Astrocyte of the cerebellum (primary cell): ENCODE measurements at regions not wholly inside any gene's neighbourhood (a gene's known extent, or its start where the extent isn't known, plus 50 kb on each side); places are given as distances from the start of the nearest gene placed in this dataset.

ENCODE experiments used
- DNase-seq: peaks from one replicate; pipeline ENCODE4 v3.0.0-alpha.2; 2011; ENCODE audit warnings: low read depth
- H3K4me3 ChIP-seq: 2 replicates; pipeline ENCODE4 v1.5.1; 2011; ENCODE audit warnings: mild to moderate bottlenecking, low read depth, low read length, moderate library complexity
- in situ Hi-C: cut with HindIII; loops from 2 replicates; pipeline ENCODE4 v1.10.0; 2017; ENCODE audit warnings: low sequenced_read_pairs
- TF ChIP-seq, protein P1 (sequence below): IDR thresholded peaks from 2 replicates; pipeline ENCODE4 v1.5.1; 2012; ENCODE audit warnings: low read length, low read depth, moderate library complexity, mild to moderate bottlenecking; ENCODE audit errors: missing control alignments

DNA sequence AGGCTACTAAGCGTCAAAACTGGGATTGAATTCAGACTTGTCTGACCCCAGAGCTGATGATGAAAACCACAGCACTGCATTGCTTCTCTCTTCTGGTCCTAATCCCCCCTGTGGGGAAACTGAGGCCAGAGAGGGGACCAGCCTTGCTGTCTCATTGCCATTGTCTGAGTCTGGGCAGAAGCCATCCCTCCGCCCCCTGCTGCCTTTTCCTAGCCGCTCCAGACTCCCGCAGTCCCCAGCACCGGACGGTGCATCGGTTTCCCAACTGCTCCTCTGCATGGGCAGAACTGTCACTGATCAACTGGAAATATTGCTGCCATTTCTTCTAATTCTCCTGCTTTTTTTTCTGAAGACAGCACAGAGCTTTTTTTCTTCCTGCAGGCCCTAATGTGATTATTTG, 157.4 kb downstream of the ACTL8 start:
- DNase-seq: no peak
- in situ Hi-C loops: no loop called here
- TF ChIP-seq, protein P1, sequence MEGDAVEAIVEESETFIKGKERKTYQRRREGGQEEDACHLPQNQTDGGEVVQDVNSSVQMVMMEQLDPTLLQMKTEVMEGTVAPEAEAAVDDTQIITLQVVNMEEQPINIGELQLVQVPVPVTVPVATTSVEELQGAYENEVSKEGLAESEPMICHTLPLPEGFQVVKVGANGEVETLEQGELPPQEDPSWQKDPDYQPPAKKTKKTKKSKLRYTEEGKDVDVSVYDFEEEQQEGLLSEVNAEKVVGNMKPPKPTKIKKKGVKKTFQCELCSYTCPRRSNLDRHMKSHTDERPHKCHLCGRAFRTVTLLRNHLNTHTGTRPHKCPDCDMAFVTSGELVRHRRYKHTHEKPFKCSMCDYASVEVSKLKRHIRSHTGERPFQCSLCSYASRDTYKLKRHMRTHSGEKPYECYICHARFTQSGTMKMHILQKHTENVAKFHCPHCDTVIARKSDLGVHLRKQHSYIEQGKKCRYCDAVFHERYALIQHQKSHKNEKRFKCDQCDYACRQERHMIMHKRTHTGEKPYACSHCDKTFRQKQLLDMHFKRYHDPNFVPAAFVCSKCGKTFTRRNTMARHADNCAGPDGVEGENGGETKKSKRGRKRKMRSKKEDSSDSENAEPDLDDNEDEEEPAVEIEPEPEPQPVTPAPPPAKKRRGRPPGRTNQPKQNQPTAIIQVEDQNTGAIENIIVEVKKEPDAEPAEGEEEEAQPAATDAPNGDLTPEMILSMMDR: no peak

DNA sequence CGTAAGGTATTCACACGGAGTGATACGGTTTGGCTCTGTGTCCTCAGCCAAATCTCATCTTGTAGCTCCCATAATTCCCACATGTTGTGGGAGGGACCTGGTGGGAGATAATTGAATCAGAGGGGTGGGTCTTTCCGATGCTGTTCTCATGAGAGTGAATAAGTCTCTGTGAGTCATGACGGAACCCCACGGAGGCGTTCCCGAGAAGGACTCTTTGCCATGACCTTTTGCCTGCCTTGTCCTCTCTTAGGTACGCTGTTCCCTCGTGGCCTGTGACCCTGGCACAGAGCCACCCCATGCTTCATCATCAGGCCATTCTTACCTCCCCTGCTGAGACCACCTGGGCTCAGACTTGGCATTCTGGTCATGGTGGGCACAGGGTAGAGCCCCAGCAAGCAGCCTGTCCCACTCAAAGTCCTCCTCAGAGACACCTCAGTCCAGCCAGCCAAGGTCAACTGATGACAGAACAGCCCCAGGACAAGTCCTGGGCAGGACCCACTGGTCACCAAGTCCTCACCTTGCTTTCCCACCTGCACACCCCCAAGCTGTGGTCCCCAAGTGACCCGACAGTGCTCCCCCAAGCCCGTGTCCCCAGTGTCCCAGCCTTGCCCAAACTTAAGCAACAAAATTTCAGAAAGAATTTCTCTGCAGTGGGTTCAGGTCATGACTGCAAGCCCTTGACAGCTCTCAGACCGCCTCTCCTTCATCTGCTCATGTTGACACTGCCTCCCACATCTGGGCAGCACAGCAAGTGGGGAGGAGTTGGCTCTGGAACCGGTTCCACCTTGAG, 158.4 kb downstream of the ACTL8 start:
- TF ChIP-seq, protein P1: no peak

More for the DNA sequence above, 157.4 kb downstream of the ACTL8 start:
- H3K4me3 ChIP-seq: no peak overlapping the region

DNA sequence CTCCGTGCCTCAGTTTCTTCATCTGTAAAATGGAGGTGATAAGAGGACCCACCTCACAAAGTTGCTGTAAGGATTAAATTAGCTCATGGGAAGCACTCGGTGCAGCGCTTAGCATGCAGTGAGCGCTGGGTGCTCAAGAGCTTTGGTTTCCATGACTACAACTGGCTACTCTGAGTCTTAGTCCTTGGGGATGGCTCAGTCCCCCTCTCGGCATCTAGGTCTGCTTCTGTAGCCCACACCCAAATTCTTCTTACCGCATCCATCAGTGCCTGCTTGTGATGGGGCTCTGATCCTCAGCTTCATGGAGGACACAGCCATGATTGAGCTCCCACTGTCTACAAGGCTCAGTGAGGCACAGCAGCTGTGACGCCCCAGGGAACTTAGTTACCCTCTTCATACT, 159.0 kb downstream of the ACTL8 start:
- no peak overlapping the region for H3K4me3 ChIP-seq
- TF ChIP-seq, protein P1: no peak
- no peak for DNase-seq
- in situ Hi-C loops: no loop called here

More for the DNA sequence above, 158.4 kb downstream of the ACTL8 start:
- H3K4me3 ChIP-seq: no peak overlapping the region
- in situ Hi-C loops: no loop called here
- no peak for DNase-seq

DNA sequence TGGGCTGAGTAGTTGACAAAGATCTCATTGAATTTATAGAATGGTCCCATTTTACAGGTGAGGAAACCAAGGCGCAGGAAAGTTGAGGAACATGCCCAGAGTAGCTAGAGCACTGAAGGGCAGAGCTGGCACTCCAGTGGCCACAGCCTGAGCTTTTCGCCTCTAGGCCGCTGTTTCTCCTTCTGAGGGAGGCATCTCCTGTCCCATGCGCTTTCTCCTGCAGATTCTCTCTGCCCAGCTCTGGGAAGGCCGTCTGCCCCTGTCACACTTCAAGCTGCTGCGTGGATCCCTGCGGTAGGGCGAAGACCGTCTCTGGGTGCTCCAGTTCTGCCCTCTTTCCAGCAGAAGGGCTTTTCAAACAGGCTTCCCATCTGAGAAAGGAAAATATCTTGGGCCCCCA, 159.9 kb downstream of the ACTL8 start:
- in situ Hi-C loops: no loop called here
- TF ChIP-seq, protein P1: no peak
- no peak for DNase-seq
- H3K4me3 ChIP-seq: no peak overlapping the region

DNA sequence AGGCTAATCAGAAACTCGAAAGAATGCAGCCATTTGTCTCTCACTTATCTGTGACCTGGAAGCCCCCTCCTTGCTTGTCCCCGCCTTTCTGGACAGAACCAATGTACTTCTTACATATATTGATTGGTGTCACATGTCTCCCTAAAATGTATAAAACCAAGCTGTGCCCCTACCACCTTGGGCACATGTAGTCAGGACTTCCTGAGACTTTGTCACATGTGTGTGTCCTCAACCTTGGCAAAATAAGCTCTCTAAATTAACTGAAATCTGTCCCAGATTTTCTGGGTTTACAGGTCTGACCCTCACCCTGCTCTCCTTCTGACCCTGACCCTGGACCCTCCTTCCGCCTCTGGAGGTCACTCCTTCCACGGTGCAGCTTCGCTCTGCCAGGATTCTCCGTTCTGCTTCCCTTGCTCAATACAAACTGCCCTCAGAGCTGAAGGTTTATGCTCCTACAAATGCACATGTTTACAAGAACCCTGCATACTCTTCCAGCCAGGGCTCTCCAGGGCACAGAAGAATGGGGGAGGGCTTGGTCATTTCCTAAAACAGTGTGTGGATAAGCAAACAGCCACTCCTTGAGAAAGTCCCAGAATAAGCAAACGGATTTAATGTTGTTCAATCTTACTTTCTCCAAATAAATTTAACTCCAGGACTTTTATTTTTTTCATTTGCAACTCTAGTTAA, 160.5 kb downstream of the ACTL8 start:
- in situ Hi-C loops: no loop called here
- DNase-seq: no peak
- TF ChIP-seq, protein P1: no peak
- H3K4me3 ChIP-seq: no peak overlapping the region

DNA sequence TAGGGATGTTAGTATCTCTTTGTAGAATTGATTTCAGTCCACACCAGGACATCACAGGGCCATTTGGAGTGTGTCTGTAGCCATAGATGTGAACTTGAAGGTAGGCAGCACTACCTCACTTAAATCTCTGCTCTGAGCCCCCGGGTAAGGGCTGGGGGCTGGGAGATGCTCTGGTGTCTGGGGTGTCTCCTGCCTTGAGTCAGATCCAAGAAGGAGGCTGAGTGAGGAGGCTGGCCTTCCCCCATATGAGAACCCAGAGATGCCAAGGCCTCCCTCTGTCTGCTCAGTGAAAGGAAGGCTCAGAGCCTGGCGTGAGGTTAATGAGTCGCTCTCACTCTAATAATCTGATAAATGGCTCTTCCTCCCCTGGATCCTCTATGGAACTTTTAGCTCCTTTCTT, 161.6 kb downstream of the ACTL8 start:
- no peak overlapping the region for H3K4me3 ChIP-seq
- DNase-seq: no peak
- TF ChIP-seq, protein P1: no peak
- in situ Hi-C loops: no loop called here
